SHP77 (cell line): ENCODE measurements at regions not wholly inside any gene's neighbourhood (a gene's known extent, or its start where the extent isn't known, plus 50 kb on each side); places are given as distances from the start of the nearest gene placed in this dataset.
"Not testable (repeated sequence)": the region's sequence is repeated elsewhere in the genome, so short reads cannot be mapped to it uniquely, and the experiment has no call there.

ENCODE experiments used
- DNase-seq, 2 experiments: peaks; one replicate each; lab custom pipeline; 2025; lab: John Stamatoyannopoulos, UW

- no peak for DNase-seq
Observed at GRCh38 chr10:33037726-33038125, 79.7 kb upstream of the ITGB1 start.

DNA sequence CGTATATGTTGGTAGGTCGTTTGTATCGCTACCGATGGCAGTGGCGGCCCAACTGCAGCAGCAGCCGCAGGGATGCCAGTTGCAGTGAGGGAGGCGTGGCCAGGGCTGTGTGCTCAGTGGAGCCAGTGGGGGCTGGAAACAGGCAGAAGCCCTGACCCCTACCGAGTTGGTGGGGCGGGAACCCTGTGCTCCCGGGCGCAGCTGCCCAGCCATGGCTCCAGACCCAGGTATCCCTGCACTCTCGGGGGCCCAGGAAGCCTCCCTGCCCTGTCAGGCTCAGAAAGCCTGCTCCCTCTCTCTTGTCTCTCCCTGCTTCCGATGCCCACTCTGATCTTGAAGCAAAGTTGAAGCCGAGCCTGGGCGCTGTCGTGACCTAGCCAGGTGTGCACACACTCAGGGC lies 78.6 kb upstream of the ITGB1 start:
- no peak for DNase-seq

DNA sequence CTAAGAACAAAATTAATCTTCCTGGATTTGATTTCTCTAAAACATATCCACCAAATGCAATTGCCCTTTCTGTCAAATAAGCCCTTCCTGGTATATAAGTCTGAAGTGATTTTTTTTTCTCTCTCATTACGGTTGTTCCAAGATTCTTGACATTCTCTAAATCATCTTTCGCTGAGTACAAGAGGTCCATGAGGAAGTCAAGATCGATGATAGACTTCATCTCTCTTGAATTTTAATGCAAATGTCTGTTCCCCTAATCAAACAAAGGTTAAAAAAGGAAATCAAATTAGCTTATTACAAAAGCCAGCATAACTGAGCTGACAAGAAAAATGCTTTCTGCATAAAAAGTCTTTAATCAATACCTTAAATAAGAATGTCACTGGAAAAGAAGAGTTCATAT lies 77.4 kb upstream of the ITGB1 start:
- DNase-seq: no peak

GRCh38 chr10:33034931-33035330 lies 76.9 kb upstream of the ITGB1 start:
- DNase-seq: no peak

GRCh38 chr10:33032654-33033151 lies 74.7 kb upstream of the ITGB1 start:
- no peak for DNase-seq

DNA sequence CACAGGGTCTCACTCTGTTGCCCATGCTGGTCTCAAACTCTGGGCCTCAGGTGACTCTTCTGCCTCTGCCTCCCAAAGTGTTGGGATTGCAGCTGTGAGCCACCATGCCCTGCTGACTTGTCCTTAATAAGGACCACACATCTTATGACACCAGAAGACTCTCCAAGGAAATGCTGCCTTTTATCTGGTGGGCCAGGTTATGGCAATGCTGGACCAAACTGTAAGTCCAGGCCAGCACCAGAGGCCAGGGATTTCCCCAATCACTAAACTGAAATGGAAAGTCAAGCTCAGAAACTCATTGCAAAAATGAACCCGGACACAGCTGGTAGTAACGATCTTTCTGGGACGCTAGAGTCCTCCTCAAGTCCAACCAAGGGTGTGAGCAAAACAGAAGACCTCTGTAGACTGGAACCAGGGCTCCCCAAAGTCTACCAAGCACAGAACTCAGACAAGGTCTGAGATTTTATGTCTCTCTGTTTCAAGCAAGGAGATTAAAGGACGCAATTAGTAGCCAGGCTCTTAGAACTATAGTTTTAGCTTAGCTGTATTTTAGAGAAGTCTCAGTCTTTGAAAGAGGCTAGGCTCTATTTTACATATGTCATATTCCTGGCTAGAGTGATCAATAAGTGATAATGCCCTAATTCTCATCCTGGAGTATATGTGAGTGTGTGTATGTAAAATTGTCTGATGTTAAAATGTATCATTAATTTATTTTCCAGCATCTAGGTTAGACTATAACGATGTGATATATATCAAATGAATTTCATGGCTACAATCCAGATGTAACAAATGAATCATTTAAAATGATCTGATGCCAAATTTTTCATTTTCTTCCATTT lies 74.0 kb upstream of the ITGB1 start:
- no peak for DNase-seq

- no peak for DNase-seq
Observed at GRCh38 chr10:33031171-33031570, 73.1 kb upstream of the ITGB1 start.

DNA sequence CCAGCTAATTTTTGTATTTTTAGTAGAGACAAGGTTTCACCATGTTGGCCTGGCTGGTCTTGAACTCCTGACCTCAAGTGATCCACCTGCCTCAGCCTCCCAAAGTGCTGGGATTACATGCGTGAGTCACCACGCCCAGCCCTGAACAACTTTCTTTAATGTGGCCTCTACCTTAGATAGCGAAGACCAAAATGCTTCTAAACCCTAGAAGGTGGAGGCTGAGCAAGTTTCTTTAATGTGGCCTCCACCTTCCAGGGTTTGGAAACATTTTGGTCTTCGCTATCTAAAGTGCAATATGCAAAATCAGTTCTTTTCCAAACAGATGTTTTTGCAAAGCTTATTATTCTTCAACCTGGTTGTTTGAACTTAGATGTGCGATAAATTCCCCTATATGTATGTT lies 70.5 kb upstream of the ITGB1 start:
- not testable (repeated sequence) for DNase-seq

DNA sequence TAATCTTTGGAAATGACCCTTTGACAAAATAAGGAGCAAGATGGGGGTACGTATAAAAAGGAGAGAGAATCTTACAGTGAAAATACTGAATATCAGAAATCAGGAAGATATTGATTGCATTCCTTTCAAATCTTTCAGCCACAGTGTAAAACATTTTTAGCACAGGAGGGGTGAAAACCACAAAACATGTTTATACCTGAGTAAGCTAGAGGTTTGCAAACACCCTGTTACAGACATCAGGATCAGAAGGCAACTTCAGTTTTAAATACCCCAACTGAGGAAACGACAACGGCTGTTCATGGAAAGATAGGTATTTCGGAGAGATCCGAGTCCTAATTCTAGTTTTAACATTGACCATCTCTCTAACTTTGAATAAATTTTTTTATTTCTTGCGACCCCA lies 69.1 kb upstream of the ITGB1 start:
- no peak for DNase-seq

- DNase-seq: no peak
Observed at GRCh38 chr10:33026422-33026821, 68.4 kb upstream of the ITGB1 start.

DNA sequence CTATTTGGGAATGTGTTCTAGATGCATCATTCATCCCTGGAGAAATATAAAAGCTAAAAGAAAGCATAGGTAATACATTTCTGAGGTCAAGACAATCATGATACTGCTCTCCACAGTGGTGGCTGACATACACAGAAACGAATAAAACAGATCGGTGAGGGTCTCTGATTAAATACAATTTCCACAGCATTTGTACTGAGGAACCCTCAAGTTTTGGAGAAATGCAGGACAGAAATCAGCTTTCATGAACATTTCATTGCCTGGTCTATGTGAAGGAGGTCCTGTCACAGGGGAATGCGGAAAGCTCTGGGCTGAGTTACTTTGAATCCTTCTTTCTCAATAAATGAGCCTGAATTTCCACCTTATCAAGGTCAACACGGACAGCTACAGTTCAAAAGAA lies 67.9 kb upstream of the ITGB1 start:
- no peak for DNase-seq

DNA sequence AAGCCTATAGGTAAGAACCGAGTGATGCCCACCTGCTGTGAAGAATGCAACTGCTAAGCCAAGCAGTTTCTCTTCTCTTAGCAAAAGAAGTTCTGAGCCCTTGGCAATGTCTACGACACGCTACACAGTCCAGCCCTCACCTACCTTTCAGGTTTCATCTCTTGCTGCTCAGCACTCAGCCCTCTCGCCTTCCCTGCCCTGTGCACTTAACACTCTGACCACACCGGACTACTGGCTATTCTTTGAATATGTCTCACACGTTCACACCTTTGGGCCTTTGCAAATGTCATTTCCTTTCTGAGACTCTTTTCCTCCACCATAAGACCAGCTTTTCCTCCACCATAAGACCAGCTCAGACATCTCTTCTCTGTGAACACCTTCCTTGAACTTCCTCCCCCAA lies 67.0 kb upstream of the ITGB1 start:
- no peak for DNase-seq

DNA sequence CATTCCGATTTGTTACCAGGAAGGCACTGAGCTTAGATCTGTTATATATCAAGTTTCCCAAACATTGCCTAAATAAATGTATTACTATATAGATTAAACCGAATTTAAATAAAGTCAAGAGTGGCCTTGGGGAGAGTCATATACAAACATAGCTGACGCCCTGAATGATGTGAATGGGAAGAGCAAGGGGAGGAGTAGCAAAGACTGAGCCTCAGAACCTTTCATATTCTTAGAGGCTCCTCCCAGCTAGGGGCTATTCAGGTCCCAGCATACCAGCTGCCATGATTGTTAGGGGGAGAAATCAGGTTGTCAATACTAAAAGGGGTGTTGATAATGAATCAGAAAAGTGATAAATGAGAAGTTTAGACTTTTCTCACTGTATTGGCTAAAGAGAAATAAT lies 64.7 kb upstream of the ITGB1 start:
- DNase-seq: no peak

DNA sequence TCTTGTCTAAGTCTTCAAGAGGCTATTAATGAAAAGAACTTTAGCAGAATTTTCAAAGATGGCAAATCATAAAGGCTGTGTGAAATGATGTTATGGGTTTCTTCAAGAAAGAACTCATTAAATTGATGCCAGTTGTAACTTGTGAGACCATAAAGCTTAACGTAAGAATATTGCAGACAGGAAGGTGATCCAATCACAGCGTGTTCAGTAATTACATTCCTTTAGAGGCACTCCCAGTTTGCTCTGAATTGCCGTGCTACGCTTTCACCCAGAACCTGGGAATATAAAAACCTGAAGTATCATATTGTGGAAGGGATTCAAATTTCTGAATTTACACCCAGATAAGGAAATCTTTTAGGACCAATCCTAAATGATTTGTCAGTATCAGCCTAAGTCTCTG lies 64.1 kb upstream of the ITGB1 start:
- no peak for DNase-seq

DNA sequence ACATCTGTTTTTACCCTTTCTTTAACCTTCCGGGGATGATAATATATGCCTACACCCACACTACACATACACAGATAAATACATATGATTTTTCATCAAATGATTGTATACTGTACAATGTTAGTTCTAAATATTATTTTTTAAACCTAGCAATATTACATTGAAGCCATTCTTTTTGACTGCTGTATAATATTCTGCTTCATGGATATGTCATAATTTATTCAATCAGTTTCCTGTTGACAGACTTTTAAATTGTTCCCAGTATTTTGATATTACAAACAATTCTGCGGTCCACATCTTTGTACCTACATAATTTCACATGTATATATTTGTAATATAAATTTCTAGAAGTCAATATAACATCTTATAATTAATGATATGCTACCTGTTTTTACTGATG lies 59.0 kb upstream of the ITGB1 start:
- no peak for DNase-seq

DNA sequence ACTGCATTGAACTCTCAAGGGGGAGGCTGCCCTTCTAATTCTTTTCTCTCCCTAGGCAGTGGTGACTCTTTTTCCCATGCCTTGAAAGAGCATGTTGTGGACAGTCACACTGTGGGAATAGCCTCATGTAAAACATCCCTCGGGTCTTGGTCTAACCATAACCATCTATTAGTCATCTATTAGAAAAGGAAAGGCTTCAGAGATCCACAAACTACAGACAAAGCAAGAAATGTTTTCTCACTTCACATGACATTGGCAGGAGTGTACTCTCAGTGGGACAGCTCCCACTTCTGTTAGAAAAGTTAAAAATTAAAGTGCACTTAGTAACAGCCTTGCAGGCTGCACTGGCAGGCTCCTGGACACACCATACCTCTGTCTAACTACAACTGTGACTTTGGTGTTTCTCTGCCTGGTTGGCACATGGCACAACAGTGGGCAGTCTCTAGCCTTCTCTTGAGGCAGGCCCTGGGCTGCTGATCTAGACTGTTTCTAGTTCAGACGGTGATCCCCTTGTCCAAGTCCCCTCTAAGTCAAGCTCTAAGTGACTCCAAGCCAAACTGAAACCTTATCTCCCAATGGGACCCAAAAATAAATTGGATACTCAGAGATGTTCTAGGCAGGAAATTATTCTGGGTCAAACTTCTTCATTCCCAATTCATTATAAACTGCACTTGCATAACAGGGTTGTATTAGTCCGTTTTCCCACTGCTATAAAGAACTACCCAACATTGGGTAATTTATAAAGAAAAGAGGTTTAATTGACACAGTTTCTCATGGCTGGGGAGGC lies 57.9 kb upstream of the ITGB1 start:
- no peak for DNase-seq

GRCh38 chr10:33013331-33013730 lies 55.3 kb upstream of the ITGB1 start:
- DNase-seq: not testable (repeated sequence)

- DNase-seq: no peak
Observed at GRCh38 chr10:33012306-33012705, 54.3 kb upstream of the ITGB1 start.

- DNase-seq: peak; percentile 18 to 19
Observed at GRCh38 chr10:33010132-33011037, 52.4 kb upstream of the ITGB1 start.

GRCh38 chr10:33009244-33010131 lies 51.5 kb upstream of the ITGB1 start:
- no peak for DNase-seq
